SIG-M5 treated with dmso at 0.1 percent for 504 hours (cell line): ENCODE measurements at regions not wholly inside any gene's neighbourhood (a gene's known extent, or its start where the extent isn't known, plus 50 kb on each side); places are given as distances from the start of the nearest gene placed in this dataset.
"Not testable (repeated sequence)": the region's sequence is repeated elsewhere in the genome, so short reads cannot be mapped to it uniquely, and the experiment has no call there.

Source experiments
- DNase-seq: peaks from one replicate; lab custom pipeline; 2025; ENCODE audit not compliant: unreplicated experiment; lab: John Stamatoyannopoulos, UW

- DNase-seq, result no peak
Observed at GRCh38 chr14:43745746-43746145, 761.3 kb downstream of the FSCB start.

- DNase-seq, result no peak
Observed at GRCh38 chr14:43735932-43736331, 771.2 kb downstream of the FSCB start.

GRCh38 chr14:43729143-43729542 lies 777.9 kb downstream of the FSCB start:
- DNase-seq, result peak; percentile 58

GRCh38 chr14:43706900-43707299 lies 800.2 kb downstream of the FSCB start:
- no peak for DNase-seq

GRCh38 chr14:43698561-43699284 lies 808.4 kb downstream of the FSCB start:
- DNase-seq, result not testable (repeated sequence)

- no peak for DNase-seq
Observed at GRCh38 chr14:43697003-43697402, 810.1 kb downstream of the FSCB start.

- no peak for DNase-seq
Observed at GRCh38 chr14:43692706-43693105, 814.4 kb downstream of the FSCB start.

- DNase-seq, result no peak
Observed at GRCh38 chr14:43687921-43688320, 819.2 kb downstream of the FSCB start.

- DNase-seq, result no peak
Observed at GRCh38 chr14:43677581-43677980, 829.5 kb downstream of the FSCB start.

GRCh38 chr14:43674273-43674672 lies 832.8 kb downstream of the FSCB start:
- DNase-seq, result no peak

GRCh38 chr14:43671716-43672485 lies 835.2 kb downstream of the FSCB start:
- DNase-seq, result no peak

- no peak for DNase-seq
Observed at GRCh38 chr14:43669355-43669754, 837.7 kb downstream of the FSCB start.

- DNase-seq, result no peak
Observed at GRCh38 chr14:43665570-43666267, 841.4 kb downstream of the FSCB start.

- not testable (repeated sequence) for DNase-seq
Observed at GRCh38 chr14:43655194-43655593, 851.9 kb downstream of the FSCB start.

- DNase-seq, result no peak
Observed at GRCh38 chr14:43651896-43652295, 855.2 kb downstream of the FSCB start.

GRCh38 chr14:43651185-43651787 lies 855.8 kb downstream of the FSCB start:
- no peak for DNase-seq

GRCh38 chr14:43649508-43649907 lies 857.6 kb downstream of the FSCB start:
- DNase-seq, result no peak

- DNase-seq, result no peak
Observed at GRCh38 chr14:43647302-43647701, 859.8 kb downstream of the FSCB start.

GRCh38 chr14:43640718-43641267 lies 866.3 kb downstream of the FSCB start:
- no peak for DNase-seq

- DNase-seq, result no peak
Observed at GRCh38 chr14:43625294-43625693, 881.8 kb downstream of the FSCB start.

GRCh38 chr14:43621282-43621681 lies 885.8 kb downstream of the FSCB start:
- DNase-seq, result no peak
